GM21529 (cell line): ENCODE measurements at regions not wholly inside any gene's neighbourhood (a gene's known extent, or its start where the extent isn't known, plus 50 kb on each side); places are given as distances from the start of the nearest gene placed in this dataset.
"Not testable (repeated sequence)": the region's sequence is repeated elsewhere in the genome, so short reads cannot be mapped to it uniquely, and the experiment has no call there.

Source experiments
- ATAC-seq: cut with Tn5 transposase; IDR thresholded peaks from one replicate; pipeline ENCODE4 v1.9.1; 2021; ENCODE audit not compliant: unreplicated experiment

- ATAC-seq, result no peak
Observed at GRCh38 chr4:20196476-20196875, 55.2 kb upstream of the SLIT2 start.

GRCh38 chr4:20195071-20195885, 56.4 kb upstream of the SLIT2 start:
- no peak for ATAC-seq

GRCh38 chr4:20194123-20195013, 57.3 kb upstream of the SLIT2 start:
- ATAC-seq, result no peak

- no peak for ATAC-seq
Observed at GRCh38 chr4:20193141-20193936, 58.4 kb upstream of the SLIT2 start.

- ATAC-seq, result no peak
Observed at GRCh38 chr4:20192736-20193135, 59.0 kb upstream of the SLIT2 start.

- ATAC-seq, result no peak
Observed at GRCh38 chr4:20185103-20185502, 66.6 kb upstream of the SLIT2 start.

- not testable (repeated sequence) for ATAC-seq
Observed at GRCh38 chr4:20183131-20183530, 68.6 kb upstream of the SLIT2 start.

DNA sequence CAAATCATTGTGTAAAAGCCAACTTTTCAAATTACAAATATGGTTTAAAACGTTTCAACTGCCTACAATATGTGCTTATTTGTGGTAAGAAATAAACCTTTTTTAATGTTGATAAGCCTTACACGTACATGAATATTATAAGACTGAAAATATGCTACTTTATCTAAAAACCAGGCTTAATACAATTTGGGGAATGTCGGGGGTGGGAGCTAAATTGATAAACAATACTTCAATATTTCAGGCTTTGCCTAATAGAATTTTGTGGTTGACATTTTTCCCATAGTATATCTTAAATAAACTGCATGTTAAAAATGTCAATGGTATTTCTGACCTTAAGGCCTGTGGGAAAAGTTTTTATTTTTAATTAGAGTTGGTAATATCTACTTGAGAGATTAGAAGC, 69.8 kb upstream of the SLIT2 start:
- no peak for ATAC-seq

- no peak for ATAC-seq
Observed at GRCh38 chr4:20180509-20180908, 71.2 kb upstream of the SLIT2 start.

DNA sequence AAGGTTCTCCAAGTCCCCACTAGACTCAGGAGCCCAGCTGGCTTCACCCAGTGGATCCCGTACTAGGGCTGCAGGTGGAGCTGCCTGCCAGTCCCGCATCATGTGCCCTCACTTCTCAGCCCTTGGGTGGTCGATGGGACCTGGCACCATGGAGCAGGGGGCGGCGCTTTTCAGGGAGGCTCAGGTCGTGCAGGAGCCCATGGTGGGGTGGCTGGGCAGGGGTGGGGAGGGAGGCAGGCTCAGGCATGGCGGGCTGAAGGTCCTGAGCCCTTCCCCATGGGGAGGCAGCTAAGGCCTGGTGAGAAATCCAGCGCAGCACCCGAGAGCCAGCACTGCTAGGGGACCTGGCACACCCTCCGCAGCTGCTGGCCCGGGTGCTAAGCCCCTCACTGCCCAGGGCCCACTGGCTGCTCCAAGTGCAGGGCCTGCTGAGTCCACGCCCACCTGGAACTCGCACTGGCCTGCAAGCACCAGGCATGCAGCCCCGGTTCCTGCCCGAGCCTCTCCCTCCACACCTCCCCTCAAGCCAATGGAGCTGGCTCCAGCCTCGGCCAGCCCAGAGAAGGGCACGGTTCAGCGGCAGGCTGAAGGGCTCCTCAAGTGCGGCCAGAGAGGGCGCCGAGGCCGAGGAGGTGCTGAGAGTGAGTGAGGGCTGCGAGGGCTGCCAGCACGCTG, 72.7 kb upstream of the SLIT2 start:
- ATAC-seq, result no peak

- ATAC-seq, result no peak
Observed at GRCh38 chr4:20176881-20177280, 74.8 kb upstream of the SLIT2 start.

DNA sequence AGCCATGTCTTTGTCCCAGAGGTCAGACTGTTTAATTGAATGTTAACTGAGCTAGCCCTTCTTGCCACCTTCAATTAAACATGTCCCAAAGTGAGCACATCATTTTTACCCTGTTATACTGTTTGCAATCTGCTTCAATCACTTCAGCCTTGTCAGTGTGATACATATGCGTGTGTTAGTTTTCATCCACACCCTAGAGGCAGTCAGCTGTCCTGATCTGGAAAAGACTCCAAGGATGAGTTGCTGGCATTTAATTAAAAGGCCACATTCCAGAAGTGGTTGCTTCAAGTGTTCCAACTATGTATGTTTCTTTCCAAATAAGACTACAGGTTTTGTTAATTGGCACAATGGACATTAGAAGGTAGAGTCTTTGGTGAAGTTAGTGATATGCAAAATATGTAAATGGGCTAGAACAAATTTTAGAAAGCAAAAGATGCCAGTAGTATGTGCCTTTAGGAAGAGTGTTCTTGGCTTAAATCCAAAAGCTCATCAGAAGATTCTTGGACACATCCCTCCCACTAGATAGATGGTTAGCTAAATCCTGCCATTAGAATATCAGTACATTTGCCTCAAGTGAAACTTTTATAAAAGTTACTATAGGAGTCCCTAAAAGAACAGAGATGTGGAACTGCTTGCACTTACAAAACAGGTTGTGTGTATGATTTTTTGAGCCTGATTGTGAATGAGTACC, 79.5 kb upstream of the SLIT2 start:
- ATAC-seq, result no peak

DNA sequence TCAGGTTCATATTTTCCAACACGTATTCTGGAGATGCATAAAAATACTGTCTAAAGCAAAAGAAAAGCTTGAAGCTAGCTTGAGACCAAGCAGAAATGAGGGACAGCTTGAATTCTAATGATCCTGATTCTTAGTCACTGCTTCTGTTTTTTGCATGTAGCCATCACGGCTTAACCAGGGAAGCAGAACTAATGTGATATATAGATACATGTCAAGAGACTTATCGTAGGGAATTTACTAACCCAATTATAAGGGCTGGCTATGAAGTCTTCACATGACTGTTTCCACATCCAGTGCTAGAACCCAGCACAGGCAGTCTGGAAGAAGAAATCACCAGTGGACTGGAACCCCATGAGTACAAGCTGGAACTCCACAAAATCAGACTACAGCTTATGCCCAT, 85.2 kb upstream of the SLIT2 start:
- ATAC-seq, result no peak

DNA sequence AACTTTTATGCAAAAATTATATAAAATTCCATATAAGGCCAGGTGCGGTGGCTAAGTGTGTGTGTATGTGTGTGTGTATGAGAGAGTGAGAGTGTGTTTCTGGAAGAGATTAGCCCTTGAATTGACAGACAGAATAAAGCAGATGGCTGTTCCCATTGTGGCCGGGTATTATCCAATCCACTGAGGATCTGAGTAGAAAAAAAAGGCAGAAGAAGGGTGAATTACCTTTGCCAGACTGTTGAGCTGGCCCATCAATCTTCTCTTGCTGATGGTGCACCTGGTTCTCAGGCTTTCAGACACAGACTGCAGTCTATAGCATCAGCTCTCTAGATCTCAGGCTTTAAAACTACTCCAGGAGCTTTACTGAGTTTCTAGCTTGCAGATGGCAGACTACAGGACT, 92.2 kb upstream of the SLIT2 start:
- ATAC-seq, result no peak

DNA sequence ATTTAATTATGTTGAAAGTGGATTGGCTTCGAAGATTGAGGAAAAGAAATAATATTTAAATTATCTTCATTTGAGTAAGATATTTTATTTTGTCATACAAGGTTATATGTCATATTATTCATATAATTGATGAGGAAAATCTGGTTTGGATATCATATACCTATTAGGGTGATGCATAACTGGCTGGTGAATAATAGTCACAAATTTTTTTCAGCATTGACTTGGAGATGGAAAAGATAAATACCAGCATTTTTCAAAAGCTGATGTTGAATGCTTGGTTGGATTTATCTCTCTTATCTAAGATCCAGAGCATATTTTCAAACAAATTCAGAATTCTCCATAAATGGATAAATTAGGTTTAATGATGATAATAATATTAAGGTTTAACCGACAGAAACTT, 93.5 kb upstream of the SLIT2 start:
- ATAC-seq, result no peak

DNA sequence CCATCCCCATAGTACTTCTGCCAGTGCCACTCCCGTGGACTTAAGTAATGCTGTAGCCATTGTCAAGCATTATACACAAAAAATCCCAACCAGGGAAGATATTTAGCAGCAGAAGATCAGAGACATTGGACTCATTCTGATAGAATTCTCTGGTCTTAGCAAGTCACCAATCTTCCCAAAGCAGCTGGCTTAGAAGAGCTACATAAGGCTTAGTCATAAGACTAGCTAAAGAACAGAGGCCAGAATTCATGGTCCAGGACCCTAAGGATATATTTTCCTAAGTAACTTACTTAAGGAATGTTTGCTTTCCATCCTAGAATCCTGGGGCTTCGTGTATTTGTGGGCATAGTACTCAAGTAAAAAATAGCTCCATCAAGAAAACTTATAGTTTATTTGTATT, 100.3 kb upstream of the SLIT2 start:
- no peak for ATAC-seq

- not testable (repeated sequence) for ATAC-seq
Observed at GRCh38 chr4:20149143-20149542, 102.6 kb upstream of the SLIT2 start.

- ATAC-seq, result no peak
Observed at GRCh38 chr4:20137176-20137575, 114.5 kb upstream of the SLIT2 start.

- ATAC-seq, result no peak
Observed at GRCh38 chr4:20127626-20128025, 124.1 kb upstream of the SLIT2 start.

DNA sequence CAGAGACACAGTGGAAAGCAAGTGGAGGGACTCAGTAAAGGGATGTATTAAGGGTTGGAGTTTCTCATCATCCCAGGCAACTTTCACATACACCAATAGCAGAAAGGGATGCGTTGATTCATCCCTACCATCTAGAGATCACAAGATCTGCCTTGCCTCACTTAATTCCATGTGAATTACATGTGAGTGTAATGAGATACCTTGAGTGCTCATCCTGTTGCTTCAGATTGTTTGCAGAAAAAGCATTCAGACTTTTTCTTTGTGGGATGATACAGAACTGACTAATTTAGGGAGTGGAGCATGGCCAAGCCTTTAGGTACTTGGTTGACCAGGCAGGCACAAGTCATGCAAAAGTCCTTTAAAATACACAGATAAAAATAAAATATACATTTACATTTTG, 124.8 kb upstream of the SLIT2 start:
- no peak for ATAC-seq
